ENCODE measurements at regions not wholly inside any gene's neighbourhood (a gene's known extent, or its start where the extent isn't known, plus 50 kb on each side); places are given as distances from the start of the nearest gene placed in this dataset.

GRCh38 chr14:85466678-85467077 lies 63.3 kb upstream of the FLRT2 start:
- Histone ChIP-seq H3K9me3 (ENCODE audit: control insufficient read depth in 2 of 2, insufficient read depth in 1 of 2, low read length in 1 of 2) (no peaks in the 10 kb centered on the region), H3K36me3 (ENCODE audit: control insufficient read depth in 2 of 2, insufficient read depth in 2 of 2, low read length in 1 of 2) (no peaks in the 10 kb centered on the region), H3K4me1 (ENCODE audit: control insufficient read depth in 2 of 2, insufficient read depth in 2 of 2, low read length in 2 of 2) (no peaks in the 10 kb centered on the region), H3K4me3 (ENCODE audit: low read length in 2 of 2) (no peak overlapping the region), H3K27ac (ENCODE audit: low read depth in 1 of 2, low read length in 1 of 2) (no peak overlapping the region), H3K27me3 (ENCODE audit: control insufficient read depth in 2 of 2, insufficient read depth in 1 of 2, low read length in 1 of 2) (no peaks in the 10 kb centered on the region)
- 96% methylated on average over 3 of the region's 3 CpGs for WGBS
- DNase-seq (ENCODE audit: low read depth in 6 of 9, low spot score in 9 of 9): no peak

GRCh38 chr14:85468816-85469215 lies 61.1 kb upstream of the FLRT2 start:
- Histone ChIP-seq H3K36me3 (ENCODE audit: control insufficient read depth in 2 of 2, insufficient read depth in 2 of 2, low read length in 1 of 2) (no peaks in the 10 kb centered on the region), H3K27me3 (ENCODE audit: control insufficient read depth in 2 of 2, insufficient read depth in 1 of 2, low read length in 1 of 2) (no peaks in the 10 kb centered on the region), H3K9me3 (ENCODE audit: control insufficient read depth in 2 of 2, insufficient read depth in 1 of 2, low read length in 1 of 2) (no peaks in the 10 kb centered on the region), H3K27ac (ENCODE audit: low read depth in 1 of 2, low read length in 1 of 2) (no peak overlapping the region), H3K4me1 (ENCODE audit: control insufficient read depth in 2 of 2, insufficient read depth in 2 of 2, low read length in 2 of 2) (no peaks in the 10 kb centered on the region), H3K4me3 (ENCODE audit: low read length in 2 of 2) (no peak overlapping the region)
- WGBS: 35% methylated on average over 2 of the region's 2 CpGs
- DNase-seq (ENCODE audit: low read depth in 6 of 9, low spot score in 9 of 9): no peak

GRCh38 chr14:85471156-85471555 lies 58.8 kb upstream of the FLRT2 start:
- Histone ChIP-seq H3K4me3 (ENCODE audit: low read length in 2 of 2) (no peak overlapping the region), H3K27ac (ENCODE audit: low read depth in 1 of 2, low read length in 1 of 2) (no peak overlapping the region), H3K27me3 (ENCODE audit: control insufficient read depth in 2 of 2, insufficient read depth in 1 of 2, low read length in 1 of 2) (no peaks in the 10 kb centered on the region), H3K4me1 (ENCODE audit: control insufficient read depth in 2 of 2, insufficient read depth in 2 of 2, low read length in 2 of 2) (no peaks in the 10 kb centered on the region), H3K9me3 (ENCODE audit: control insufficient read depth in 2 of 2, insufficient read depth in 1 of 2, low read length in 1 of 2) (no peaks in the 10 kb centered on the region), H3K36me3 (ENCODE audit: control insufficient read depth in 2 of 2, insufficient read depth in 2 of 2, low read length in 1 of 2) (no peaks in the 10 kb centered on the region)
- DNase-seq (ENCODE audit: low read depth in 6 of 9, low spot score in 9 of 9): no peak

GRCh38 chr14:85471744-85472143 lies 58.2 kb upstream of the FLRT2 start:
- DNase-seq (ENCODE audit: low read depth in 6 of 9, low spot score in 9 of 9): no peak
- 54% methylated on average over 4 of the region's 4 CpGs for WGBS
- H3K4me1 ChIP-seq (ENCODE audit: control insufficient read depth in 2 of 2, insufficient read depth in 2 of 2, low read length in 2 of 2): no peaks in the 10 kb centered on the region
- no peaks in the 10 kb centered on the region for H3K27me3 ChIP-seq (ENCODE audit: control insufficient read depth in 2 of 2, insufficient read depth in 1 of 2, low read length in 1 of 2)
- H3K36me3 ChIP-seq (ENCODE audit: control insufficient read depth in 2 of 2, insufficient read depth in 2 of 2, low read length in 1 of 2): no peaks in the 10 kb centered on the region
- H3K9me3 ChIP-seq (ENCODE audit: control insufficient read depth in 2 of 2, insufficient read depth in 1 of 2, low read length in 1 of 2): no peaks in the 10 kb centered on the region
- no peak overlapping the region for H3K27ac ChIP-seq (ENCODE audit: low read depth in 1 of 2, low read length in 1 of 2)
- H3K4me3 ChIP-seq (ENCODE audit: low read length in 2 of 2): no peak overlapping the region

- no peak overlapping the region for H3K4me3 ChIP-seq (ENCODE audit: low read length in 2 of 2)
- no peaks in the 10 kb centered on the region for H3K4me1 ChIP-seq (ENCODE audit: control insufficient read depth in 2 of 2, insufficient read depth in 2 of 2, low read length in 2 of 2)
- no peak overlapping the region for H3K27ac ChIP-seq (ENCODE audit: low read depth in 1 of 2, low read length in 1 of 2)
- H3K36me3 ChIP-seq (ENCODE audit: control insufficient read depth in 2 of 2, insufficient read depth in 2 of 2, low read length in 1 of 2): no peaks in the 10 kb centered on the region
- no peak for DNase-seq (ENCODE audit: low read depth in 6 of 9, low spot score in 9 of 9)
- H3K9me3 ChIP-seq (ENCODE audit: control insufficient read depth in 2 of 2, insufficient read depth in 1 of 2, low read length in 1 of 2): no peaks in the 10 kb centered on the region
- 92% methylated on average over 2 of the region's 2 CpGs for WGBS
- H3K27me3 ChIP-seq (ENCODE audit: control insufficient read depth in 2 of 2, insufficient read depth in 1 of 2, low read length in 1 of 2): no peaks in the 10 kb centered on the region
These were observed 55.5 kb upstream of the FLRT2 start for GRCh38 chr14:85474431-85474830.

- Histone ChIP-seq H3K27me3 (ENCODE audit: control insufficient read depth in 2 of 2, insufficient read depth in 1 of 2, low read length in 1 of 2) (no peaks in the 10 kb centered on the region), H3K4me3 (ENCODE audit: low read length in 2 of 2) (no peak overlapping the region), H3K27ac (ENCODE audit: low read depth in 1 of 2, low read length in 1 of 2) (no peak overlapping the region), H3K9me3 (ENCODE audit: control insufficient read depth in 2 of 2, insufficient read depth in 1 of 2, low read length in 1 of 2) (no peaks in the 10 kb centered on the region), H3K36me3 (ENCODE audit: control insufficient read depth in 2 of 2, insufficient read depth in 2 of 2, low read length in 1 of 2) (no peaks in the 10 kb centered on the region), H3K4me1 (ENCODE audit: control insufficient read depth in 2 of 2, insufficient read depth in 2 of 2, low read length in 2 of 2) (no peaks in the 10 kb centered on the region)
- no peak for DNase-seq (ENCODE audit: low read depth in 6 of 9, low spot score in 9 of 9)
- WGBS: 95% methylated on average over 3 of the region's 3 CpGs
These were observed 54.8 kb upstream of the FLRT2 start for GRCh38 chr14:85475113-85475512.

GRCh38 chr14:85479306-85479705 lies 50.6 kb upstream of the FLRT2 start:
- no peak overlapping the region for H3K4me3 ChIP-seq (ENCODE audit: low read length in 2 of 2)
- no peak for DNase-seq (ENCODE audit: low read depth in 6 of 9, low spot score in 9 of 9)
- no peaks in the 10 kb centered on the region for H3K9me3 ChIP-seq (ENCODE audit: control insufficient read depth in 2 of 2, insufficient read depth in 1 of 2, low read length in 1 of 2)
- no peaks in the 10 kb centered on the region for H3K4me1 ChIP-seq (ENCODE audit: control insufficient read depth in 2 of 2, insufficient read depth in 2 of 2, low read length in 2 of 2)
- H3K27me3 ChIP-seq (ENCODE audit: control insufficient read depth in 2 of 2, insufficient read depth in 1 of 2, low read length in 1 of 2): no peaks in the 10 kb centered on the region
- H3K36me3 ChIP-seq (ENCODE audit: control insufficient read depth in 2 of 2, insufficient read depth in 2 of 2, low read length in 1 of 2): no peaks in the 10 kb centered on the region
- no peak overlapping the region for H3K27ac ChIP-seq (ENCODE audit: low read depth in 1 of 2, low read length in 1 of 2)
- 95% methylated on average over 3 of the region's 3 CpGs for WGBS

- Histone ChIP-seq H3K4me3 (ENCODE audit: low read length in 2 of 2) (no peak overlapping the region), H3K4me1 (ENCODE audit: control insufficient read depth in 2 of 2, insufficient read depth in 2 of 2, low read length in 2 of 2) (no peaks in the 10 kb centered on the region), H3K27me3 (ENCODE audit: control insufficient read depth in 2 of 2, insufficient read depth in 1 of 2, low read length in 1 of 2) (no peaks in the 10 kb centered on the region), H3K27ac (ENCODE audit: low read depth in 1 of 2, low read length in 1 of 2) (no peak overlapping the region), H3K9me3 (ENCODE audit: control insufficient read depth in 2 of 2, insufficient read depth in 1 of 2, low read length in 1 of 2) (no peaks in the 10 kb centered on the region), H3K36me3 (ENCODE audit: control insufficient read depth in 2 of 2, insufficient read depth in 2 of 2, low read length in 1 of 2) (no peaks in the 10 kb centered on the region)
- no peak for DNase-seq (ENCODE audit: low read depth in 6 of 9, low spot score in 9 of 9)
- 99% methylated on average over 2 of the region's 2 CpGs for WGBS
These were observed 50.2 kb upstream of the FLRT2 start for GRCh38 chr14:85479771-85480170.

Data from thymus (tissue), 11 donors.